Smooth muscle cell (in vitro differentiated cells): ENCODE measurements at regions not wholly inside any gene's neighbourhood (a gene's known extent, or its start where the extent isn't known, plus 50 kb on each side); places are given as distances from the start of the nearest gene placed in this dataset.
"Not testable (repeated sequence)": the region's sequence is repeated elsewhere in the genome, so short reads cannot be mapped to it uniquely, and the experiment has no call there.

Experiments
- DNase-seq: peaks from one replicate; lab custom pipeline; 2025; ENCODE audit not compliant: unreplicated experiment; lab: John Stamatoyannopoulos, UW
- H2AFZ ChIP-seq: fragments of 200-600 bp; sonication (generic); 2 replicates; pipeline ENCODE4 v1.6.0; 2016; ENCODE audit warnings: antibody characterized with exemption, low read depth, mild to moderate bottlenecking
- H3F3A ChIP-seq: fragments of 200-600 bp; sonication (generic); 2 replicates; pipeline ENCODE4 v1.6.0; 2017; ENCODE audit warnings: antibody characterized with exemption, low read depth
- H3K27ac ChIP-seq: fragments of 200-600 bp; sonication (generic); 2 replicates; pipeline ENCODE4 v1.5.1; 2016; ENCODE audit warnings: low read depth, mild to moderate bottlenecking
- H3K27me3 ChIP-seq: fragments of 200-600 bp; sonication (generic); 2 replicates; pipeline ENCODE4 v1.6.1; 2016; ENCODE audit warnings: low read depth, mild to moderate bottlenecking
- H3K36me3 ChIP-seq: fragments of 200-600 bp; sonication (generic); 2 replicates; pipeline ENCODE4 v1.5.1; 2016; ENCODE audit warnings: low read depth
- H3K4me1 ChIP-seq: fragments of 200-600 bp; sonication (generic); 2 replicates; pipeline ENCODE4 v1.5.1; 2016; ENCODE audit warnings: low read depth
- H3K4me2 ChIP-seq: fragments of 200-600 bp; sonication (generic); 2 replicates; pipeline ENCODE4 v1.6.0; 2016; ENCODE audit warnings: mild to moderate bottlenecking
- H3K4me3 ChIP-seq: fragments of 200-600 bp; sonication (generic); 2 replicates; pipeline ENCODE4 v1.5.1; 2016; ENCODE audit warnings: mild to moderate bottlenecking
- H3K79me2 ChIP-seq: fragments of 200-600 bp; sonication (generic); 2 replicates; pipeline ENCODE4 v1.6.0; 2016; ENCODE audit warnings: low read depth, mild to moderate bottlenecking
- H3K9ac ChIP-seq: fragments of 200-600 bp; sonication (generic); 2 replicates; pipeline ENCODE4 v1.6.0; 2016; ENCODE audit warnings: low read depth
- H3K9me3 ChIP-seq: fragments of 200-600 bp; sonication (generic); replicated peaks from 2 replicates; pipeline ENCODE4 v1.5.1; 2016; ENCODE audit warnings: low read depth
- H4K20me1 ChIP-seq: fragments of 200-600 bp; sonication (generic); 2 replicates; pipeline ENCODE4 v1.6.0; 2016; ENCODE audit warnings: low read depth
- CTCF ChIP-seq: fragments of 200-600 bp; sonication (generic); IDR thresholded peaks from 2 replicates; pipeline ENCODE4 v1.5.1; 2017; ENCODE audit warnings: borderline replicate concordance, mild to moderate bottlenecking, antibody characterized with exemption; ENCODE audit not compliant: insufficient read depth, poor library complexity, severe bottlenecking
- WGBS: methylation state at CpG from one replicate; pipeline ENCODE4 v1.1.7; 2016; ENCODE audit warnings: low lambda C conversion rate; 5-methylcytosine and 5-hydroxymethylcytosine counted together

- H3K27ac ChIP-seq, result no peak overlapping the region
- peak overlapping the region; percentile 17 for H2AFZ ChIP-seq
- no peaks in the 10 kb centered on the region for H3K9me3 ChIP-seq
- H4K20me1 ChIP-seq, result no peaks in the 10 kb centered on the region
- no peaks in the 10 kb centered on the region for H3K79me2 ChIP-seq
- no peak for TF ChIP-seq CTCF
- 60% methylated on average over 5 of the region's 5 CpGs for whole genome bisulfite sequencing
- no peaks in the 10 kb centered on the region for H3F3A ChIP-seq
- no peaks in the 10 kb centered on the region for H3K36me3 ChIP-seq
- peak overlapping the region; percentile 8 for H3K4me2 ChIP-seq
- H3K9ac ChIP-seq, result no peak overlapping the region
- no peaks in the 10 kb centered on the region for H3K27me3 ChIP-seq
- no peaks in the 10 kb centered on the region for H3K4me1 ChIP-seq
- no peak for DNase-seq
- H3K4me3 ChIP-seq, result no peak overlapping the region
Measured at GRCh38 chr9:71302776-71303175, 181.4 kb upstream of the TRPM3 start.

- WGBS, result 91% methylated on average over 3 of the region's 3 CpGs
- H4K20me1 ChIP-seq, result no peaks in the 10 kb centered on the region
- H3K9ac ChIP-seq, result no peak overlapping the region
- H3F3A ChIP-seq, result no peaks in the 10 kb centered on the region
- H3K4me1 ChIP-seq, result no peaks in the 10 kb centered on the region
- H3K4me3 ChIP-seq, result no peak overlapping the region
- H3K27me3 ChIP-seq, result no peaks in the 10 kb centered on the region
- no peak overlapping the region for H3K4me2 ChIP-seq
- no peak for TF ChIP-seq CTCF
- no peak overlapping the region for H3K27ac ChIP-seq
- no peak overlapping the region for H2AFZ ChIP-seq
- no peak for DNase-seq
- H3K36me3 ChIP-seq, result no peaks in the 10 kb centered on the region
- H3K79me2 ChIP-seq, result no peaks in the 10 kb centered on the region
- H3K9me3 ChIP-seq, result no peaks in the 10 kb centered on the region
Measured at GRCh38 chr9:71295928-71296327, 174.5 kb upstream of the TRPM3 start.

GRCh38 chr9:71286146-71286545, 164.7 kb upstream of the TRPM3 start:
- no peak for TF ChIP-seq CTCF
- Histone ChIP-seq H3K4me2 (no peak overlapping the region), H3K9me3 (no peaks in the 10 kb centered on the region), H3K27me3 (no peaks in the 10 kb centered on the region), H3K79me2 (no peaks in the 10 kb centered on the region), H3K4me1 (no peaks in the 10 kb centered on the region), H3K9ac (no peak overlapping the region), H3K27ac (no peak overlapping the region), H2AFZ (no peak overlapping the region), H3F3A (no peaks in the 10 kb centered on the region), H4K20me1 (no peaks in the 10 kb centered on the region), H3K4me3 (no peak overlapping the region), H3K36me3 (no peaks in the 10 kb centered on the region)
- 97% methylated on average over 4 of the region's 4 CpGs for WGBS
- DNase-seq, result no peak

GRCh38 chr9:71285191-71285656, 163.8 kb upstream of the TRPM3 start:
- DNase-seq, result no peak
- no peaks in the 10 kb centered on the region for H3K36me3 ChIP-seq
- no peak overlapping the region for H3K27ac ChIP-seq
- no peaks in the 10 kb centered on the region for H3K79me2 ChIP-seq
- no peaks in the 10 kb centered on the region for H4K20me1 ChIP-seq
- H3K4me2 ChIP-seq, result no peak overlapping the region
- H3K9me3 ChIP-seq, result no peaks in the 10 kb centered on the region
- no peak overlapping the region for H3K4me3 ChIP-seq
- no peaks in the 10 kb centered on the region for H3K4me1 ChIP-seq
- no peaks in the 10 kb centered on the region for H3K27me3 ChIP-seq
- TF ChIP-seq CTCF, result peak; percentile 86
- H2AFZ ChIP-seq, result peak overlapping the region; percentile 63
- WGBS, result 49% methylated on average over 8 of the region's 8 CpGs
- H3K9ac ChIP-seq, result no peak overlapping the region
- H3F3A ChIP-seq, result no peaks in the 10 kb centered on the region

GRCh38 chr9:71282116-71282515, 160.7 kb upstream of the TRPM3 start:
- not testable (repeated sequence) for H4K20me1 ChIP-seq, DNase-seq, H3K36me3 ChIP-seq, H3K27me3 ChIP-seq, H3K4me2 ChIP-seq, H3K9me3 ChIP-seq, H2AFZ ChIP-seq, H3K27ac ChIP-seq, H3F3A ChIP-seq, H3K4me1 ChIP-seq, H3K4me3 ChIP-seq, H3K79me2 ChIP-seq, H3K9ac ChIP-seq
- WGBS, result 73% methylated on average over 2 of the region's 2 CpGs
